IPS-20b (cell line): ENCODE measurements at regions not wholly inside any gene's neighbourhood (a gene's known extent, or its start where the extent isn't known, plus 50 kb on each side); places are given as distances from the start of the nearest gene placed in this dataset.

Source experiments
- H3K27ac ChIP-seq: one replicate; pipeline ENCODE4 v1.5.1; 2013; ENCODE audit warnings: low read length
- H3K27me3 ChIP-seq: 2 replicates; pipeline ENCODE4 v1.6.1; 2013; ENCODE audit warnings: mild to moderate bottlenecking, low read length, inconsistent platforms; ENCODE audit not compliant: insufficient read depth
- H3K36me3 ChIP-seq: 2 replicates; pipeline ENCODE4 v1.6.1; 2013; ENCODE audit warnings: low read depth, mild to moderate bottlenecking, inconsistent platforms, low read length, moderate library complexity; ENCODE audit not compliant: insufficient read depth
- H3K4me1 ChIP-seq: 2 replicates; pipeline ENCODE4 v1.6.1; 2013; ENCODE audit warnings: mild to moderate bottlenecking, control low read depth, inconsistent platforms, low read length, moderate library complexity; ENCODE audit not compliant: insufficient read depth
- H3K4me3 ChIP-seq: 2 replicates; pipeline ENCODE4 v1.5.1; 2013; ENCODE audit warnings: mild to moderate bottlenecking, low read length, inconsistent platforms
- H3K9ac ChIP-seq: 2 replicates; pipeline ENCODE4 v1.6.1; 2013; ENCODE audit warnings: low read depth, mild to moderate bottlenecking, inconsistent platforms, low read length, moderate library complexity
- H3K9me3 ChIP-seq: 2 replicates; pipeline ENCODE4 v1.6.1; 2013; ENCODE audit warnings: mild to moderate bottlenecking, low read depth, low read length, inconsistent platforms; ENCODE audit not compliant: insufficient read depth

DNA sequence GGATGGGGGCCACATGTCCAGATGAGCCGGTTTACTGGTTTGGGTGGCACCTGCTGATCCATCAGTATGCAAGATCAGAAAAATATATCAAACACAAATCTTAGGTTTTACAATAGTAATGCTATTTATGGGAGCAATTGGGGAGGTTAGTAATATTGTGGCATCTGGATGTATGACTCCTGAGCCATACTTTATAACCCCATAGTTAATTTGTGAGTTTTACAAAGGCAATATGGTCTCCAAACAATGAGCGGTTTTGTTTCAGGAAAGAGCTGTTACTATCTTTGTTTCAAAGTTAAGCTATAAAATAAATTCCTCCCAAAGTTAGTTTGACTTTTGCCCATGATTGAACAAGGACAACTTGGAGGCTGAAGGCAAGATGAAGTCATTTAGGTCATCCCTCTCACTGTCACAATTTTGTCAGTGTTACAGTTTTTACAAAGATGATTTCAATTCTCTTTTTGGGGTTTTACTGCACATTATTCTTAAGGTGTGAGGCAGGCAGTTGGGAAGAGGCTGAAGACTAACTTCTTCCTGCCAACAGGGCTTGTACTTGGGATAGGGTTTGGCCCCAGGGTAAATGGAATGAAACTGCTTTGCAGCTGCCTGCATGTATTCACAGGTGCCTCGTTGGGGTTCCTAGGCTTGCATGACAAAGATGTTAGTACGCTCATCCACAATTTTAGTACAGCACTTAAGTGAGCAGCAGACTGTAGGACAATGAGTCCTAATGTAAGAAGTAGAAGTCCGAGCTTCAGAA lies 296.6 kb upstream of the NDN start:
- Histone ChIP-seq H3K27me3 (no peaks in the 10 kb centered on the region), H3K4me3 (no peak overlapping the region), H3K9me3 (peaks cover 55% of the 10 kb centered on the region), H3K27ac (no peak overlapping the region), H3K4me1 (no peaks in the 10 kb centered on the region), H3K9ac (no peak overlapping the region), H3K36me3 (no peaks in the 10 kb centered on the region)

DNA sequence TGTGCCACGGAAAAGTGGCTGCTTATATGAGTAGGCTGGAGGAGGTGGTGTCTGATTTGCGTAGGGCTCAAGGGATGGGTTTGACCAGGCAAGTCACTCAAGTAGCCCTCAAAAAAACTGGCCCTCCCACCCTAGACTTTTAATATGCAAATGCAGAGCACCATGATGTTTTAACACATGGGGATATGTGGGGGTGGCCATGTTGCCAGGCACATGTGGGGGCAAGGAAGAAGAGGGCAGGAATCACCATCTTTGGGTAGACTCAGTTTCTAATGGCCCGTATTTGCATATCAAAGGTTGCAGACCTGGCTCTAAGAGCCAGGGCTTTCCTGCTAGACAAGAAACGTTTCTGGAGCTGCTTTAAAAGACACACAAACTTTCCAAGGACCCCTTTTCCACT lies 307.2 kb upstream of the NDN start:
- Histone ChIP-seq H3K4me1 (no peaks in the 10 kb centered on the region), H3K27me3 (no peaks in the 10 kb centered on the region), H3K27ac (no peak overlapping the region), H3K4me3 (no peak overlapping the region), H3K9ac (no peak overlapping the region), H3K36me3 (no peaks in the 10 kb centered on the region), H3K9me3 (peaks cover 67% of the 10 kb centered on the region)

DNA sequence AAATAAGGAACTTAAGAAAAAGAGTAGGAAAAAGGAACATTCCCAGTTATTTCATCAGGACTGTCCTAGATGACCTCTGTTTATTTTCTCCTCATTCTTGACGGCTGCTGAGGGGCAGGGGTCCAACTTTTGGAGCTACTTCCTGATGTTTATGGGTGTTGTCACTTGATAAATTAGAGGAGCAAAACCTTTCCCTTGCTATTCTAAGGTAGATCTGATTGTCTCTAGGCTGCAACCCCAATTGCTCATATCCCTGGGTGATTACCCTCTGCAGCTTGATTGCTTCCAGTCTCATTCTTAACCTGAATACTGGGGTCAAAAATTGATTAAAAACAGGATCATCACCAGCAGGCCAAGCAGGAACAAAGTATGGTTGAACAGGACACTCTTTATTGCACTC lies 311.0 kb upstream of the NDN start:
- no peaks in the 10 kb centered on the region for H3K27me3 ChIP-seq
- H3K4me3 ChIP-seq, result no peak overlapping the region
- no peaks in the 10 kb centered on the region for H3K36me3 ChIP-seq
- peaks cover 64% of the 10 kb centered on the region for H3K9me3 ChIP-seq
- H3K9ac ChIP-seq, result no peak overlapping the region
- no peaks in the 10 kb centered on the region for H3K4me1 ChIP-seq
- H3K27ac ChIP-seq, result no peak overlapping the region

DNA sequence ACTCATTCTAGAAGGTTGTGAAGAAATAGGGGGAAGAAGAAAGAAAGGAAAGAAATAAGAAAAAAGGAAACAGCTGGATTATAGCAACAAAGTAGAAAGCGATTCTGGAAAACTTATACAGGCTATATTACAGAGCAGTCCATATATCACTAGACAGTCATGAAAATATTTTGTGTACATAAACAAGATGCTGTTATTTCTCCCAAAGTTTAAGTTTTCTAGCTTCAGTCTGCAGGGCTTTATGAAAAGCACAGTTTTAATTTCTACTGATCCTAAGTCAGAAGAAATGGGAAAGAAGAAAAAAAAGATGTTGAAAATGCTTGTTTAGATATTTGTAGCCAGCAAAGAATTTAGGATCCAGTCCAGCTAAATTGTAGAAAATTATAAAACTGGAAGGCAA lies 321.4 kb upstream of the NDN start:
- Histone ChIP-seq H3K27ac (no peak overlapping the region), H3K9ac (no peak overlapping the region), H3K36me3 (no peaks in the 10 kb centered on the region), H3K27me3 (no peaks in the 10 kb centered on the region), H3K9me3 (peaks cover 53% of the 10 kb centered on the region), H3K4me3 (no peak overlapping the region), H3K4me1 (no peaks in the 10 kb centered on the region; the same call in 1 of the 2 replicates)

- Histone ChIP-seq H3K9me3 (peaks cover 22% of the 10 kb centered on the region; the same call in 1 of the 2 replicates), H3K9ac (no peak overlapping the region), H3K27ac (no peak overlapping the region), H3K4me1 (no peaks in the 10 kb centered on the region), H3K36me3 (no peaks in the 10 kb centered on the region), H3K4me3 (no peak overlapping the region), H3K27me3 (no peaks in the 10 kb centered on the region)
Observed at GRCh38 chr15:24017470-24017869, 330.4 kb upstream of the NDN start.

GRCh38 chr15:24039683-24040082 lies 352.6 kb upstream of the NDN start:
- no peak overlapping the region for H3K27ac ChIP-seq

DNA sequence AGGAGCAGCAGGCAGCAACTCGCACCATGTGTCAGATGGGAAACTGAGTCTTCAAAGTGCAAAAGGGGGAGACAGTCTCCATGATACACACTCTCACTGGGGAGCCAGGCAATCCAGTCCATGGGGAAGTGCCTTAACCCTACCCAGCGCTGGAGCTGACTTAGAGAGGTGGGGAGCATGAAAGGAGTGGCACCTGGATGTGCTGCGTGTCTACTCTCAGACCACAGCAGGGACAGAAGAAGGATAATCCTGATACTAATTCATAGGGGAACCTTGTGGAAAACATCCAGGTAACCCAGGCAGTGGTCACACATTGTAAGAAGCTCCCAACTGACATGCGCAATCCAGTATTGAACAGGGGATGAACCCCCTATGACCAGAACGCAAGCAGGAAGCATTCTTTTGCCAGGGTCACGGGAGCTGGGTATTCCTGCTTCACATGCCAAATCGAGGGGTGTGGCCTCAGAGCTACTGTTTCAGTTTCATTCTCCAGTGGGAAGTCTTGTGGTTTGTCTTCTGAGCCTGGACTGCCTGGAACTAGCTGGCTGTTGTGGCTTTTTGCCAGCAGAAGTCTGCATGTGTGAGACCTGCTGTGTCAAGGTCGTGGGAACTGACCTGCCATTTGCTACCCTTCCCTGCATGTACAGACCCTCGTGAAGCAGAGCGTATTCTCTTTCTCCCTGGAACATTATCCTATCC lies 367.6 kb upstream of the NDN start:
- Histone ChIP-seq H3K36me3 (no peaks in the 10 kb centered on the region), H3K4me3 (no peak overlapping the region), H3K9ac (no peak overlapping the region), H3K4me1 (no peaks in the 10 kb centered on the region), H3K9me3 (peaks cover 52% of the 10 kb centered on the region), H3K27me3 (no peaks in the 10 kb centered on the region), H3K27ac (no peak overlapping the region)

More at GRCh38 chr15:24039683-24040082, 352.6 kb upstream of the NDN start:
- Histone ChIP-seq H3K36me3 (peaks cover 3% of the 10 kb centered on the region; the same call in 1 of the 2 replicates), H3K27me3 (no peaks in the 10 kb centered on the region), H3K9me3 (peaks cover 77% of the 10 kb centered on the region), H3K9ac (no peak overlapping the region), H3K4me3 (no peak overlapping the region), H3K4me1 (no peaks in the 10 kb centered on the region)

- H3K9me3 ChIP-seq, result peaks cover 69% of the 10 kb centered on the region
- no peaks in the 10 kb centered on the region for H3K27me3 ChIP-seq
- H3K9ac ChIP-seq, result no peak overlapping the region
- H3K4me3 ChIP-seq, result no peak overlapping the region
- H3K4me1 ChIP-seq, result no peaks in the 10 kb centered on the region
- H3K27ac ChIP-seq, result no peak overlapping the region
- no peaks in the 10 kb centered on the region for H3K36me3 ChIP-seq
Observed at GRCh38 chr15:24067733-24068501, 380.8 kb upstream of the NDN start.

DNA sequence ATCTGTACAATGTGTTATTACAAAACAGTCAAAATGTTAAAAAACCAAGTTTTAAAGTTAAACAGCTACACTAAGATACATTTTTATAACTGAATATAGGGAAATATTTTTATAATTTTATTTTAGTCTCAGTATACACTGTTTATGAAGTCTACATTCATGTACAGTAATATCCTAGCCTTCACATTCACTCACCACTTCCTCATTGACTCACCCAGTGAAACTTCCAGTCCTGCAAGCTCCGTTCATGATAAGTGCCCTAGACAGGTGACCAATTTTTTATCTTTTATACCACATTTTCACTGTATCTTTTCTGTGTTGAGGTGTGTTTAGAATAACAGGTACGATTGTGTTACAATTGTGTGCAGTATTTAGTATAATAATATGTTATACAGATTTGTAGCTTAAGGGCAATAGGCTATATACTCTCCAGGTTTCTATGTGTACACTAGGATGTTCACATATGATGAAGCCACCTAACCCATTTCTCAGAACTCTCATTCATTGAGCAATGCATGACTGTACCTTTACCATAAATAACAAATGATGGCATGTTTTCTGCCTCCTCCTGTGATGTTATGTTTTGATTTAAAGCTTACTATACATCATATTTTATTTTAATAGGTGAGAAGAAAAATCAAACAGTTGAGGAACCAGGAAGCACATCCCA lies 388.4 kb upstream of the NDN start:
- Histone ChIP-seq H3K9ac (no peak overlapping the region), H3K9me3 (peaks cover 74% of the 10 kb centered on the region), H3K4me1 (no peaks in the 10 kb centered on the region), H3K27ac (no peak overlapping the region), H3K27me3 (no peaks in the 10 kb centered on the region), H3K36me3 (no peaks in the 10 kb centered on the region), H3K4me3 (no peak overlapping the region)

DNA sequence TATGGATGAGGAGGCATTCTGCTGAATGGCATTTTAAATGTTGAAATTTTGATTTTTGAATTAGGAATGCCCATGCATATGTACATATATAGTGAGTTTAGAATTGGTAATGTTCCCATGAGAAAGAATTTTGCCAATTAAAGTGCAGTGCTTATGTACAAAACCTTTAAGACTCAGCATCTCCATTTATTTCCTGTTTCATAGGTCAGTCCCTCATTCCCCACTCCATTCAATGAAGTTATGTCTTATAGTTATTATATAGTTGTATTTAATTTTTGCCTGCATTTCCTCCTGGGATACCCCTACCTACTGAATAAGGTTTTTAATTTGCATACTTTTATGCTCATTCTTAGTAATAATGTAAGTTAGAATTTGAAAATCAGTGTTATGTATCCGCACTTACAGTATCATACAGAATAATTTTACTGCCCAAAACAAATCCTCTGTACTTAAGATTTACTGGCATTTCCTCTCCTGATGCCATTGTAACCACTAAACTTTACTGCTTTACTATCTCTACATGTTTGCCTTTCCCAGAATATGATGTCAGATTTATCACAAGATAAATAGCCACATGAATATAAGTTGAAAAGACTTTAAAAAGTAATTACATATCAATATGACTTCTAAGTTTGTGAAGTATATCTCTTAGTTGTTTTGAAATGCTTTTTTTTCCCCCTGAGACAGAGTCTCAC lies 389.1 kb upstream of the NDN start:
- Histone ChIP-seq H3K36me3 (no peaks in the 10 kb centered on the region), H3K27ac (no peak overlapping the region), H3K27me3 (no peaks in the 10 kb centered on the region), H3K4me3 (no peak overlapping the region), H3K9me3 (peaks cover 74% of the 10 kb centered on the region), H3K9ac (no peak overlapping the region), H3K4me1 (no peaks in the 10 kb centered on the region)
